ENCODE measurements at regions not wholly inside any gene's neighbourhood (a gene's known extent, or its start where the extent isn't known, plus 50 kb on each side); places are given as distances from the start of the nearest gene placed in this dataset.

- TF ChIP-seq, protein P1, sequence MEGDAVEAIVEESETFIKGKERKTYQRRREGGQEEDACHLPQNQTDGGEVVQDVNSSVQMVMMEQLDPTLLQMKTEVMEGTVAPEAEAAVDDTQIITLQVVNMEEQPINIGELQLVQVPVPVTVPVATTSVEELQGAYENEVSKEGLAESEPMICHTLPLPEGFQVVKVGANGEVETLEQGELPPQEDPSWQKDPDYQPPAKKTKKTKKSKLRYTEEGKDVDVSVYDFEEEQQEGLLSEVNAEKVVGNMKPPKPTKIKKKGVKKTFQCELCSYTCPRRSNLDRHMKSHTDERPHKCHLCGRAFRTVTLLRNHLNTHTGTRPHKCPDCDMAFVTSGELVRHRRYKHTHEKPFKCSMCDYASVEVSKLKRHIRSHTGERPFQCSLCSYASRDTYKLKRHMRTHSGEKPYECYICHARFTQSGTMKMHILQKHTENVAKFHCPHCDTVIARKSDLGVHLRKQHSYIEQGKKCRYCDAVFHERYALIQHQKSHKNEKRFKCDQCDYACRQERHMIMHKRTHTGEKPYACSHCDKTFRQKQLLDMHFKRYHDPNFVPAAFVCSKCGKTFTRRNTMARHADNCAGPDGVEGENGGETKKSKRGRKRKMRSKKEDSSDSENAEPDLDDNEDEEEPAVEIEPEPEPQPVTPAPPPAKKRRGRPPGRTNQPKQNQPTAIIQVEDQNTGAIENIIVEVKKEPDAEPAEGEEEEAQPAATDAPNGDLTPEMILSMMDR (conservative IDR thresholded peaks at IDR 0.05), result no peak
- no peak for TF ChIP-seq ZFX (IDR thresholded peaks at IDR 0.05)
Measured at GRCh38 chr4:138111462-138112000, 130.6 kb downstream of the SLC7A11 start.
